WTC11 (cell line): ENCODE measurements at regions not wholly inside any gene's neighbourhood (a gene's known extent, or its start where the extent isn't known, plus 50 kb on each side); places are given as distances from the start of the nearest gene placed in this dataset.
"Not testable (repeated sequence)": the region's sequence is repeated elsewhere in the genome, so short reads cannot be mapped to it uniquely, and the experiment has no call there.

Experiments
- ATAC-seq: fragments of 200-7000 bp; cut with Tn5 transposase; 2 replicates; pipeline ENCODE4 v1.10.0; 2021; ENCODE audit warnings: mild to moderate bottlenecking, moderate library complexity
- CTCF ChIA-PET: fragments of 300-600 bp; sonication (Branson Sonifier 250); formaldehyde crosslinking; loops from one replicate; lab custom pipeline; 2021; ENCODE audit warnings: antibody characterized with exemption; lab: Charles Lee
- POLR2A ChIA-PET: fragments of 350-600 bp; sonication (Branson Sonifier 250); formaldehyde crosslinking; loops from one replicate; lab custom pipeline; 2021; ENCODE audit warnings: antibody characterized with exemption; lab: Charles Lee
- DNase-seq: peaks from one replicate; pipeline ENCODE4 v3.0.0; 2021; ENCODE audit warnings: low spot score
- H3K27ac Mint-ChIP-seq: 2 replicates; pipeline ENCODE4 v1.8.0; 2021; ENCODE audit warnings: mixed read lengths
- H3K27me3 Mint-ChIP-seq: 2 replicates; pipeline ENCODE4 v1.8.0; 2021; ENCODE audit warnings: low read depth, mild to moderate bottlenecking, moderate library complexity, mixed read lengths
- H3K36me3 Mint-ChIP-seq: 2 replicates; pipeline ENCODE4 v1.8.0; 2021; ENCODE audit warnings: mixed read lengths
- H3K4me1 Mint-ChIP-seq: 2 replicates; pipeline ENCODE4 v1.8.0; 2022; ENCODE audit warnings: mixed read lengths
- H3K4me3 Mint-ChIP-seq: 2 replicates; pipeline ENCODE4 v1.8.0; 2021; ENCODE audit warnings: mild to moderate bottlenecking, moderate library complexity, mixed read lengths
- H3K9me3 Mint-ChIP-seq: 2 replicates; pipeline ENCODE4 v1.8.0; 2021; ENCODE audit warnings: mixed read lengths
- E2F1 ChIP-seq: sonication (generic); formaldehyde crosslinking; IDR thresholded peaks from 2 replicates; pipeline ENCODE4 v1.8.0; 2022; ENCODE audit warnings: mild to moderate bottlenecking, missing genetic modification reagents
- ELF4 ChIP-seq: sonication (generic); formaldehyde crosslinking; IDR thresholded peaks from 2 replicates; pipeline ENCODE4 v1.8.1; 2022; ENCODE audit warnings: low read depth, mild to moderate bottlenecking, moderate library complexity, missing genetic modification reagents
- GTF2I ChIP-seq: fragments of 250-450 bp; sonication (Bioruptor Pico); conservative IDR thresholded peaks from 2 replicates; pipeline ENCODE4 v1.4.0; 2021; ENCODE audit warnings: mild to moderate bottlenecking
- IRF2 ChIP-seq: sonication (generic); formaldehyde crosslinking; IDR thresholded peaks from 2 replicates; pipeline ENCODE4 v1.8.0; 2022; ENCODE audit warnings: low read depth, missing genetic modification reagents, borderline replicate concordance
- JAZF1 ChIP-seq: fragments of 250-450 bp; sonication (Bioruptor Pico); IDR thresholded peaks from 2 replicates; pipeline ENCODE4 v1.9.0; 2021; ENCODE audit warnings: moderate library complexity, mild to moderate bottlenecking, inconsistent platforms
- PRRX2 ChIP-seq: fragments of 250-450 bp; sonication (Bioruptor Pico); IDR thresholded peaks from 2 replicates; pipeline ENCODE4 v1.8.0; 2021; ENCODE audit warnings: mild to moderate bottlenecking
- SMAD4 ChIP-seq: sonication (generic); formaldehyde crosslinking; IDR thresholded peaks from 2 replicates; pipeline ENCODE4 v1.8.0; 2022; ENCODE audit warnings: mild to moderate bottlenecking, missing genetic modification reagents
- TEAD1 ChIP-seq: sonication (generic); formaldehyde crosslinking; IDR thresholded peaks from 2 replicates; pipeline ENCODE4 v1.8.0; 2022; ENCODE audit warnings: mild to moderate bottlenecking, missing genetic modification reagents
- TP53 ChIP-seq: sonication (generic); formaldehyde crosslinking; IDR thresholded peaks from 2 replicates; pipeline ENCODE4 v1.8.1; 2023; ENCODE audit warnings: mild to moderate bottlenecking, missing genetic modification reagents
- ZBTB43 ChIP-seq: sonication (generic); formaldehyde crosslinking; IDR thresholded peaks from 2 replicates; pipeline ENCODE4 v1.8.1; 2023; ENCODE audit warnings: mild to moderate bottlenecking, missing genetic modification reagents
- ZNF263 ChIP-seq: sonication (generic); formaldehyde crosslinking; IDR thresholded peaks from 2 replicates; pipeline ENCODE4 v1.8.1; 2022; ENCODE audit warnings: low read depth, mild to moderate bottlenecking, moderate library complexity, missing genetic modification reagents
- ZNF281 ChIP-seq: sonication (generic); formaldehyde crosslinking; IDR thresholded peaks from 2 replicates; pipeline ENCODE4 v1.8.0; 2023; ENCODE audit warnings: mild to moderate bottlenecking, missing genetic modification reagents
- ZNF416 ChIP-seq: fragments of 250-450 bp; sonication (Bioruptor Pico); IDR thresholded peaks from 2 replicates; pipeline ENCODE4 v1.9.0; 2021; ENCODE audit warnings: mild to moderate bottlenecking, inconsistent platforms
- ZNF671 ChIP-seq: fragments of 250-450 bp; sonication (Bioruptor Pico); IDR thresholded peaks from 2 replicates; pipeline ENCODE4 v1.8.0; 2021; ENCODE audit warnings: mild to moderate bottlenecking

DNA sequence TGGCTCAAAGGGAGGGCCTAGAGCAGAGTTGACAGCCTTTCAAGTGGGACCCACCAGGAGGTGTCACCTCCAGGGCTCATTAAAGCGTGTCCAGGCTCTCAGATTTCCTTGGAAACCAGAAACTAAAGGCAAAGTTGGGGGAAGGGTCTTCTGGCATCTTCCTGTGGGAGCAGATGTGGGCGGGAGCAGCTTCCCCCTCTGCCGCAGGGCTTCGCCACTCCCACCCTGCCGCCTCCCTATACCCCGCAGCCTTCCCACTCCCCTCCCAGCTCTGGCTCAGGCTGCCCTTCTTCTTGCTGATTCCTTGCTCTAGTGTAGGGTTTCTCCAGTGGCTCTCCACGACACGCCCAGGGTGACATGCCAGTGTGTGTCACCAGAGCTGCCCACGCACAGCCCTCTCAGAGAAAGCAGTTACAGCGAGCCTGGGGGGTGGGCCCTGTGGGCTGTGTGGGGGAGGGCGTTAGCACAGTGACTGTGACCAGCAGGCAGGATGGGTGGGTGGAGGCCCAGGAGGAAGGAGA, 91.6 kb upstream of the LRPAP1 start:
- POLR2A ChIA-PET, H3K36me3 Mint-ChIP-seq, H3K4me1 Mint-ChIP-seq, H3K4me3 Mint-ChIP-seq, H3K9me3 Mint-ChIP-seq, DNase-seq, H3K27ac Mint-ChIP-seq: not testable (repeated sequence)
- ATAC-seq = peak; percentile 83
- peaks cover 11% of the 10 kb centered on the region for H3K27me3 Mint-ChIP-seq
- CTCF ChIA-PET = interaction anchor here (0.6 kb wide), 1 partner anchor 159 kb away, joined by 4 read pairs; no protein-coding TSS in a partner anchor

- Mint-ChIP-seq H3K36me3 (no peaks in the 10 kb centered on the region), H3K27ac (no peak overlapping the region), H3K4me1 (peaks cover 6% of the 10 kb centered on the region), H3K9me3 (peaks cover 4% of the 10 kb centered on the region; the same call in 1 of the 2 replicates), H3K4me3 (no peak overlapping the region), H3K27me3 (peaks cover 17% of the 10 kb centered on the region)
- CTCF ChIA-PET = no interaction called here
- TF ChIP-seq ZBTB43 (CRISPR knock-in tag) = no peak
- no peak for TF ChIP-seq PRRX2
- no peak for TF ChIP-seq ELF4 (CRISPR knock-in tag)
- TF ChIP-seq ZNF671 = no peak
- TF ChIP-seq ZNF263 (CRISPR knock-in tag) = no peak
- no peak for TF ChIP-seq GTF2I (CRISPR knock-in tag)
- DNase-seq (no peak), ATAC-seq (no peak)
- POLR2A ChIA-PET = interaction anchor here (0.6 kb wide), 1 partner anchor 233 kb away, joined by 3 read pairs; no protein-coding TSS in a partner anchor
Observed at GRCh38 chr4:3623106-3623505, 90.9 kb upstream of the LRPAP1 start.

- POLR2A ChIA-PET, DNase-seq, H3K36me3 Mint-ChIP-seq, ATAC-seq, H3K4me3 Mint-ChIP-seq, H3K9me3 Mint-ChIP-seq, H3K27ac Mint-ChIP-seq: not testable (repeated sequence)
- CTCF ChIA-PET = interaction anchor here (0.6 kb wide), 1 partner anchor 36 kb away, joined by 4 read pairs; no protein-coding TSS in a partner anchor
- H3K27me3 Mint-ChIP-seq = peaks cover 19% of the 10 kb centered on the region
- peaks cover 15% of the 10 kb centered on the region for H3K4me1 Mint-ChIP-seq
Observed at GRCh38 chr4:3620365-3620764, 88.1 kb upstream of the LRPAP1 start.

- DNase-seq, H3K9me3 Mint-ChIP-seq, ATAC-seq, POLR2A ChIA-PET, H3K4me3 Mint-ChIP-seq, H3K36me3 Mint-ChIP-seq, H3K27ac Mint-ChIP-seq, CTCF ChIA-PET: not testable (repeated sequence)
- H3K4me1 Mint-ChIP-seq = peaks cover 15% of the 10 kb centered on the region
- peaks cover 16% of the 10 kb centered on the region for H3K27me3 Mint-ChIP-seq
Observed at GRCh38 chr4:3619698-3620097, 87.5 kb upstream of the LRPAP1 start.

DNA sequence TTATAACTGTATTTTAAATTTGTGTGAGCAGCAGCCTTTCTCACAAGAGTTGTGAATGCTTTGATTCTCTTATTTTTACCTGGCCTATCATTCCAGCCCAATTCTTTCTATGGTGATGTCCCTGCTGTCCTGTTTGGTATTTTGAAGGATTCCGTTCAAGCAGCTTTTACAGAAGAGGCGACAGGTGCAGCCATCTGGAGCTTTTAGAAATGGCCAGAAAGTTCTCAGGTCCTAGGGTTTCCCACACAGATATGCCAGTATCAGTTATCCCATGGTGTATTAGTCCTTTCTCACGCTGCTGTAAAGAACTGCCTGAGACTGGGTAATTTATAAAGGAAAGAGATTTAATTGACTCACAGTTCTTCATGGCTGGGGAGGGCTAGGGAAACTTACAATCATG, 86.1 kb upstream of the LRPAP1 start:
- H3K4me3 Mint-ChIP-seq, H3K36me3 Mint-ChIP-seq, ATAC-seq, POLR2A ChIA-PET, CTCF ChIA-PET, H3K4me1 Mint-ChIP-seq, DNase-seq, H3K27ac Mint-ChIP-seq, H3K9me3 Mint-ChIP-seq: not testable (repeated sequence)
- peaks cover 16% of the 10 kb centered on the region for H3K27me3 Mint-ChIP-seq

GRCh38 chr4:3615386-3616286, 83.4 kb upstream of the LRPAP1 start:
- no peak overlapping the region for H3K4me3 Mint-ChIP-seq
- no peak overlapping the region; the same call in 1 of the 2 replicates for H3K27ac Mint-ChIP-seq
- H3K27me3 Mint-ChIP-seq = peaks cover 12% of the 10 kb centered on the region
- TF ChIP-seq JAZF1 = no peak
- TF ChIP-seq E2F1 (CRISPR knock-in tag) = no peak
- TF ChIP-seq ZNF416 (CRISPR knock-in tag) = no peak
- no peak for TF ChIP-seq ZBTB43 (CRISPR knock-in tag)
- TF ChIP-seq ZNF281 (CRISPR knock-in tag) = no peak
- TF ChIP-seq TP53 (CRISPR knock-in tag) = no peak
- no peak for TF ChIP-seq SMAD4 (CRISPR knock-in tag)
- TF ChIP-seq TEAD1 (CRISPR knock-in tag) = no peak
- TF ChIP-seq IRF2 (CRISPR knock-in tag) = no peak

More at GRCh38 chr4:3615386-3616286, 83.4 kb upstream of the LRPAP1 start:
- POLR2A ChIA-PET = interaction anchor here (0.6 kb wide), 1 partner anchor 24 kb away, joined by 5 read pairs; no protein-coding TSS in a partner anchor
- Mint-ChIP-seq H3K36me3 (peaks cover 3% of the 10 kb centered on the region; the same call in 1 of the 2 replicates), H3K4me1 (peaks cover 9% of the 10 kb centered on the region), H3K9me3 (peaks cover 11% of the 10 kb centered on the region)
- ATAC-seq (no peak), DNase-seq (no peak)
- CTCF ChIA-PET = interaction anchor here (0.9 kb wide), 1 partner anchor 40 kb away, joined by 3 read pairs; no protein-coding TSS in a partner anchor
